SU-DHL-6 (cell line): ENCODE measurements at regions not wholly inside any gene's neighbourhood (a gene's known extent, or its start where the extent isn't known, plus 50 kb on each side); places are given as distances from the start of the nearest gene placed in this dataset.

Experiments
- EZH2phosphoT487 ChIP-seq: fragments of 200-600 bp; sonication (generic), shearing (Covaris generic); conservative IDR thresholded peaks from 2 replicates; pipeline ENCODE4 v1.6.1; 2018; ENCODE audit warnings: mild to moderate bottlenecking, antibody characterized with exemption, low read length, moderate library complexity, mixed read lengths
- TF ChIP-seq, protein P1 (sequence below): fragments of 200-600 bp; sonication (generic); IDR thresholded peaks from one replicate; pipeline ENCODE4 v1.5.1; 2017; ENCODE audit warnings: antibody characterized with exemption, mild to moderate bottlenecking, low read length, moderate library complexity; ENCODE audit not compliant: insufficient read depth, poor library complexity, severe bottlenecking

DNA sequence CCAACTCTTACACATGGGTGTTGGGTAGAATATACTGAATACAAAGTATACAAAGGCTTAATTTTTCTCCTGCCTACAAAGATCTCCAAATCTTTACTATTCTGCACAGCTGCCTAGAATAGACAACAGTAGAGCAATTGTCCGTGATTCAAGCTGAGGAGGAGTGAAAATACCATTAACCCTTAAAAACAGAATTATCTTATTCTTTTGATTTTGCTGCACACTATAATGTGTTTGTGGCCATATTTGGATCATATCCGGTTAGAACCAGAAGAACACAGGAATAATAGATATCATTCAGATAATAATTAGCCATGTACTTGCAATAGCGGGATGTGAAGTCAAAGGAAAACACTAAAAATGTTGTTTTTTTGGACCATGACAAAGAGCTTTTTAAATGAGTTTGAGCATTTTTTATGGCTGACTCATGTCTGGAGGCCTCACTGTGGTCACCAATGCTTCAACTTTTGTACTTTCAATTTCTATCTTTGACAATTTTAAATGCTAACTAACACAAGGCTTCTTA lies 197.6 kb upstream of the FOXD3 start:
- TF ChIP-seq, protein P1, sequence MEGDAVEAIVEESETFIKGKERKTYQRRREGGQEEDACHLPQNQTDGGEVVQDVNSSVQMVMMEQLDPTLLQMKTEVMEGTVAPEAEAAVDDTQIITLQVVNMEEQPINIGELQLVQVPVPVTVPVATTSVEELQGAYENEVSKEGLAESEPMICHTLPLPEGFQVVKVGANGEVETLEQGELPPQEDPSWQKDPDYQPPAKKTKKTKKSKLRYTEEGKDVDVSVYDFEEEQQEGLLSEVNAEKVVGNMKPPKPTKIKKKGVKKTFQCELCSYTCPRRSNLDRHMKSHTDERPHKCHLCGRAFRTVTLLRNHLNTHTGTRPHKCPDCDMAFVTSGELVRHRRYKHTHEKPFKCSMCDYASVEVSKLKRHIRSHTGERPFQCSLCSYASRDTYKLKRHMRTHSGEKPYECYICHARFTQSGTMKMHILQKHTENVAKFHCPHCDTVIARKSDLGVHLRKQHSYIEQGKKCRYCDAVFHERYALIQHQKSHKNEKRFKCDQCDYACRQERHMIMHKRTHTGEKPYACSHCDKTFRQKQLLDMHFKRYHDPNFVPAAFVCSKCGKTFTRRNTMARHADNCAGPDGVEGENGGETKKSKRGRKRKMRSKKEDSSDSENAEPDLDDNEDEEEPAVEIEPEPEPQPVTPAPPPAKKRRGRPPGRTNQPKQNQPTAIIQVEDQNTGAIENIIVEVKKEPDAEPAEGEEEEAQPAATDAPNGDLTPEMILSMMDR: no peak
- TF ChIP-seq EZH2phosphoT487: no peak
